ENCODE measurements at regions not wholly inside any gene's neighbourhood (a gene's known extent, or its start where the extent isn't known, plus 50 kb on each side); places are given as distances from the start of the nearest gene placed in this dataset.
"Not testable (repeated sequence)": the region's sequence is repeated elsewhere in the genome, so short reads cannot be mapped to it uniquely, and the experiment has no call there.

GRCh38 chr2:75833386-75833785, 122.7 kb upstream of the GCFC2 start:
- no peak for TF ChIP-seq CTCF (IDR thresholded peaks at IDR 0.05; ENCODE audit: low read depth, low read length)
- H3K4me3 ChIP-seq (ENCODE audit: low read depth, low read length), result no peak overlapping the region
- in situ Hi-C loops (cut with HindIII; ENCODE audit: low sequenced_read_pairs), result no loop called here
- DNase-seq (ENCODE audit: low read depth, low spot score), result no peak

GRCh38 chr2:75828826-75829225, 118.1 kb upstream of the GCFC2 start:
- in situ Hi-C loops (cut with HindIII; ENCODE audit: low sequenced_read_pairs), result no loop called here
- H3K4me3 ChIP-seq (ENCODE audit: low read depth, low read length), result no peak overlapping the region
- no peak for TF ChIP-seq CTCF (IDR thresholded peaks at IDR 0.05; ENCODE audit: low read depth, low read length)
- no peak for DNase-seq (ENCODE audit: low read depth, low spot score)

GRCh38 chr2:75823515-75823914, 112.8 kb upstream of the GCFC2 start:
- DNase-seq (ENCODE audit: low read depth, low spot score); H3K4me3 ChIP-seq (ENCODE audit: low read depth, low read length); in situ Hi-C loops (cut with HindIII; ENCODE audit: low sequenced_read_pairs): not testable (repeated sequence)

GRCh38 chr2:75822336-75822735, 111.6 kb upstream of the GCFC2 start:
- in situ Hi-C loops (cut with HindIII; ENCODE audit: low sequenced_read_pairs), result no loop called here
- TF ChIP-seq CTCF (IDR thresholded peaks at IDR 0.05; ENCODE audit: low read depth, low read length), result no peak
- no peak overlapping the region for H3K4me3 ChIP-seq (ENCODE audit: low read depth, low read length)
- no peak for DNase-seq (ENCODE audit: low read depth, low spot score)

GRCh38 chr2:75820693-75821092, 110.0 kb upstream of the GCFC2 start:
- no peak overlapping the region for H3K4me3 ChIP-seq (ENCODE audit: low read depth, low read length)
- TF ChIP-seq CTCF (IDR thresholded peaks at IDR 0.05; ENCODE audit: low read depth, low read length), result no peak
- in situ Hi-C loops (cut with HindIII; ENCODE audit: low sequenced_read_pairs), result no loop called here
- no peak for DNase-seq (ENCODE audit: low read depth, low spot score)

- no peak for DNase-seq (ENCODE audit: low read depth, low spot score)
- TF ChIP-seq CTCF (IDR thresholded peaks at IDR 0.05; ENCODE audit: low read depth, low read length), result no peak
- no peak overlapping the region for H3K4me3 ChIP-seq (ENCODE audit: low read depth, low read length)
- in situ Hi-C loops (cut with HindIII; ENCODE audit: low sequenced_read_pairs), result no loop called here
Measured at GRCh38 chr2:75810611-75811330, 100.1 kb upstream of the GCFC2 start.

GRCh38 chr2:75808793-75809535, 98.2 kb upstream of the GCFC2 start:
- no peak overlapping the region for H3K4me3 ChIP-seq (ENCODE audit: low read depth, low read length)
- no peak for DNase-seq (ENCODE audit: low read depth, low spot score)
- in situ Hi-C loops (cut with HindIII; ENCODE audit: low sequenced_read_pairs), result no loop called here
- no peak for TF ChIP-seq CTCF (IDR thresholded peaks at IDR 0.05; ENCODE audit: low read depth, low read length)
